ENCODE measurements at regions not wholly inside any gene's neighbourhood (a gene's known extent, or its start where the extent isn't known, plus 50 kb on each side); places are given as distances from the start of the nearest gene placed in this dataset.

DNA sequence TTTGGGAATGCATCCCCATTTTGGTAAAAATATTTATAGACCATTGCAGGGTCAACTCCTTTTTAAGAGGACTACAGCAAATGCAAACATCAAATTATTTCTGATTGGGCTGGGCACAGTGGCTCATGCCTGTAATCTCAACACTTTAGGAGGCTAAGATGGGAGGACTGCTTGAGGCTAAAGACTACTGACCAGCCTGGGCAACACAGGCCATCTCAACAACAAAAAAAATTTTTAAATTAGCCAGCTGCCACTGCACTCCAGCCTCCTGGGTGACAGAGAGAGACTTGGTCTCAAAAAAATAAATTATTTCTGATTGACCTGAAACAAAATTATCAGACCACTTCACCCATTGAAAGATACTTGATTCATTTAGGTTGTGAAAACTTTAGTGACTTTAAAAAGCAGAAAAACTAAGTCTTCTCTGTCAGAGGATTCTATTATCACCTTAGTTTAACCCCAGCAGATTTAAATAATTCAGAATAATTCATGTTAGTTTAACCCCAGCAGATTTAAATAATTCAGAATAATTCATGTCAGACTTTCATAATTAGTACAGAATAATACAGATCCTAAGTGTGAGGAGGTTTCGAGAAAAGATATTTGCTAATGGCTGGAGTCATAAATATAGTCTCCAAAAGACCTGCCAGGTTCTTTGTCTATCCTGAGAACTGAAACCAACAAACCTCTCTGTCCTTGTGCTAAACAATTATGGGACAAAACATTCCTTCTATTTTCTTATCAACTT, 183.6 kb upstream of the STT3B start:
- TF ChIP-seq, protein P1, sequence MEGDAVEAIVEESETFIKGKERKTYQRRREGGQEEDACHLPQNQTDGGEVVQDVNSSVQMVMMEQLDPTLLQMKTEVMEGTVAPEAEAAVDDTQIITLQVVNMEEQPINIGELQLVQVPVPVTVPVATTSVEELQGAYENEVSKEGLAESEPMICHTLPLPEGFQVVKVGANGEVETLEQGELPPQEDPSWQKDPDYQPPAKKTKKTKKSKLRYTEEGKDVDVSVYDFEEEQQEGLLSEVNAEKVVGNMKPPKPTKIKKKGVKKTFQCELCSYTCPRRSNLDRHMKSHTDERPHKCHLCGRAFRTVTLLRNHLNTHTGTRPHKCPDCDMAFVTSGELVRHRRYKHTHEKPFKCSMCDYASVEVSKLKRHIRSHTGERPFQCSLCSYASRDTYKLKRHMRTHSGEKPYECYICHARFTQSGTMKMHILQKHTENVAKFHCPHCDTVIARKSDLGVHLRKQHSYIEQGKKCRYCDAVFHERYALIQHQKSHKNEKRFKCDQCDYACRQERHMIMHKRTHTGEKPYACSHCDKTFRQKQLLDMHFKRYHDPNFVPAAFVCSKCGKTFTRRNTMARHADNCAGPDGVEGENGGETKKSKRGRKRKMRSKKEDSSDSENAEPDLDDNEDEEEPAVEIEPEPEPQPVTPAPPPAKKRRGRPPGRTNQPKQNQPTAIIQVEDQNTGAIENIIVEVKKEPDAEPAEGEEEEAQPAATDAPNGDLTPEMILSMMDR (IDR thresholded peaks at IDR 0.05; ENCODE audit: low read depth, low read length), result no peak
- no peak for DNase-seq (ENCODE audit: low read depth in 2 of 2)
- H3K4me3 ChIP-seq (replicated peaks in 1 of 2; ENCODE audit: low read depth in 2 of 2, low read length in 2 of 2), result no peak overlapping the region

DNA sequence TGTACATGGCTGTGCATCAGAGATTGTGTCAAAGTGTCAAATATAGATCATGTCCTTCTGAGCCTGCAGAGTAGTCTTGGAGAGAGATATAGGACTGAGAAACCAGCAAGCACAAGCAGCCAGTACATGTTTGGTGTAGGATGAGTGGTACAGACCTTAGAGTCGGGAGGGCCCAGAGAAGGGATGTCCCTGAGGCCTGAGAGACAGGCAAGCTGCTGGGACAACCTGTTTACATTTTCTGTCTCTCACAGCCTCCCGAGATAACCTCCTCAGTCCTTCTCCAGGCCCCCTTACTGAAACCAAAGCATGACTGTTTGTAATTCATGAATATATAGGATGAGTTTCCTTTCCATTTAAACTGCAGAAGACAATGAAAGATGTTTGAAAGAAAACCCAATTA, 182.4 kb upstream of the STT3B start:
- TF ChIP-seq, protein P1 (IDR thresholded peaks at IDR 0.05; ENCODE audit: low read depth, low read length), result no peak
- DNase-seq (ENCODE audit: low read depth in 2 of 2), result no peak
- no peak overlapping the region for H3K4me3 ChIP-seq (replicated peaks in 1 of 2; ENCODE audit: low read depth in 2 of 2, low read length in 2 of 2)

DNA sequence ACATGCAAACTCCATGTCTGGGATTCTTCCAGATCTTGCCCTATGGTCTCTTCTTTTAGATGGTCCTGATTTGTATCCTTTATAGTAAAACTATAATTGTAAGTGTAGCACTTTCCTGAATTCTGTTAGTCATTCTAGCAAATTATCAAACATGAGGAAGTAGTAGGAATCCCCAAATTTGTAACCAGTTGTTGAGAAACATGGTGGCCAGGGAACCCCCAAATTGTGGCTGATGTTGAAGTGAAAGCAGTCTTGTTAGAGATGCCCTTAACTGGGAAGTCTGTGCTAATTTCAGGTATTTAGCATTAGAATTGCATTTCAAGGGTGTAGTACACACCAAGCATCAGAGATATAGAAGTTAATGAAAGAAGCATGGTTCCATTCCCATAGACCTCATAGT, 180.4 kb upstream of the STT3B start:
- no peak for DNase-seq (ENCODE audit: low read depth in 2 of 2)
- TF ChIP-seq, protein P1 (IDR thresholded peaks at IDR 0.05; ENCODE audit: low read depth, low read length), result no peak
- no peak overlapping the region for H3K4me3 ChIP-seq (replicated peaks in 1 of 2; ENCODE audit: low read depth in 2 of 2, low read length in 2 of 2)

DNA sequence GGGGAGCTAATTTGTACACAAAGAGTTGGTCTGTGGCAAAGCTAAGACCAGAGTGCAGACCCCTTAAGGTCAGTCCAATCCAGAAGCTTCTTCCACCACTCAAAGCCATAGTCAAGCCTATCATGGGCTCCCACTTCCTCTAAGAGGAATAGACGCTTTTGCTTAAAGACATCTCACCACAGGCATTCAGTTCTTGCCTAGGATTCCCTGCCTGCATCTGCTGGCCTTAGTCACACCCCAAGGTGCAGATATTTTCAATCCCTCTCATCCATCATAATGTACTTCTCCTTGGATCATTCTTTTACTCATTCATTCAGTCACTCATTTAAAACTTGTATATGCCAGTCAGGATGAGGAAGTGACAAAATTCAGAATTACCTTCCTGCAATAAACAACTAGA, 179.6 kb upstream of the STT3B start:
- TF ChIP-seq, protein P1 (IDR thresholded peaks at IDR 0.05; ENCODE audit: low read depth, low read length), result no peak
- DNase-seq (ENCODE audit: low read depth in 2 of 2), result no peak
- no peak overlapping the region for H3K4me3 ChIP-seq (replicated peaks in 1 of 2; ENCODE audit: low read depth in 2 of 2, low read length in 2 of 2)

DNA sequence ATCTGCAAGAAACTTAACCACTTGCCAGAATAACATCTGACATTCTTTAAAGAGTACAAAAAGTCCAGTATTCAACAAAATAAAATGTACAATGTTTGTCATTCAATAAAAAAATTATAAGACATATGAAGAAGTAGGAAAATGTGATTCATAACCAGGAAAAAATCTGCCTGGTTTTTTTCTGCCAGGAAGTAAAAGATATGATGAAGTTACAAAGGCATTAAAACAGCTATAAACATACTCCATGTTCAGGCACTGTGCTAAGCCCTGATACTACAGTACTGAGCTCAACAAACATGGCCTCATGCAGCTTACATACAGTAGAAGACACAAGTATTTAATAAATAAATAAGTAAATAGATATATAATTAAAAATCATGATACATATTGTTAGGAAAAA, 178.4 kb upstream of the STT3B start:
- no peak overlapping the region for H3K4me3 ChIP-seq (replicated peaks in 1 of 2; ENCODE audit: low read depth in 2 of 2, low read length in 2 of 2)
- peak; percentile 45 to 66 for DNase-seq (ENCODE audit: low read depth in 2 of 2)
- TF ChIP-seq, protein P1 (IDR thresholded peaks at IDR 0.05; ENCODE audit: low read depth, low read length), result no peak

DNA sequence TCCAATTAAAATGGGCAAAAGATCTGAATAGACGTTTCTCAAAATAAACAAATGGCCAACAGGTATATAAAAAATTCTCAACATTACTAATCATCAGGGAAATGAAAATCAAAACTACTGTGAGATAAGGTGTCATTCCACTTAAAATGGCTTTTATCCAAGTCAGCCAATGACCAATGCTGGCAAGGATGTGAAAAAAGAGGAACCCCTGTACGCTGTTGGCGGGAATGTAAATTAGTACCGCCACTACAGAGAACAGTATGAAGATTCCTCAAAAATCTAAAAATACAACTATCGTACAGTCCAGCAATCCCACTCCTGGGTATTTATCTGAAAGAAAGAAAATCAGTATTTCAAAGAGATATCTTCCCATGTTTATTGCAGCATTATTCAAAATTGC, 176.9 kb upstream of the STT3B start:
- TF ChIP-seq, protein P1 (IDR thresholded peaks at IDR 0.05; ENCODE audit: low read depth, low read length), result no peak
- no peak overlapping the region for H3K4me3 ChIP-seq (replicated peaks in 1 of 2; ENCODE audit: low read depth in 2 of 2, low read length in 2 of 2)
- DNase-seq (ENCODE audit: low read depth in 2 of 2), result no peak

DNA sequence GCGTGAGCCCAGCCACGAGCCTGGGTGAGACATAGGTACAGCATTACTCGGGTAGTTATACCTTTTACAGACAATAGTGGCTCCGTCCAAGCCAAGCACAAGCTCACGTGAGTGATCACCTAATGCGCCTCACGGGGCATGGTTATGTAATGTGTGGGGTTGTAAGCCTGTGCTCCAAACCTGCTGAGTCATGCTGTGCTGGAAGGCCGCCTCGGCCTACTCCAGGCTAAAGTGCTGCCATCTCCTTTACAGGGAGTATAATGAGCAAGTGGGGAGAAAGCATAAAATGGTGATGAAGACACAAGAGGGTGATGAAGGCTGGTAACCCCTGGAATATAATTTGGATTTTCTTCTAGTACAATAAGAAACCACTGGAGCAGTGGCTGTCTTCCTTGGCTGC, 175.8 kb upstream of the STT3B start:
- peak; percentile 56 to 75 for DNase-seq (ENCODE audit: low read depth in 2 of 2)
- TF ChIP-seq, protein P1 (IDR thresholded peaks at IDR 0.05; ENCODE audit: low read depth, low read length), result no peak
- no peak overlapping the region for H3K4me3 ChIP-seq (replicated peaks in 1 of 2; ENCODE audit: low read depth in 2 of 2, low read length in 2 of 2)

Data from cardiac fibroblast (primary cell).